ENCODE measurements at regions not wholly inside any gene's neighbourhood (a gene's known extent, or its start where the extent isn't known, plus 50 kb on each side); places are given as distances from the start of the nearest gene placed in this dataset.

GRCh38 chr16:80318107-80318506, 222.7 kb upstream of the DYNLRB2 start:
- DNase-seq = no peak
- intact Hi-C loops (cut with DNase I) = no loop called here
- ATAC-seq = no peak
- Histone ChIP-seq H3K36me3 (no peaks in the 10 kb centered on the region), H3K4me3 (no peak overlapping the region), H3K27me3 (no peaks in the 10 kb centered on the region), H3K4me1 (no peaks in the 10 kb centered on the region), H3K27ac (no peak overlapping the region), H3K9me3 (no peaks in the 10 kb centered on the region)
- no peak for TF ChIP-seq CTCF (IDR thresholded peaks at IDR 0.05)

GRCh38 chr16:80317599-80318037, 223.2 kb upstream of the DYNLRB2 start:
- TF ChIP-seq CTCF (IDR thresholded peaks at IDR 0.05) = no peak
- no peaks in the 10 kb centered on the region for H3K9me3 ChIP-seq
- H3K4me1 ChIP-seq = no peaks in the 10 kb centered on the region
- no peaks in the 10 kb centered on the region for H3K27me3 ChIP-seq
- H3K4me3 ChIP-seq = no peak overlapping the region
- DNase-seq (peak in 3 of 4 donors; percentile 57 to 83 (median 64)), ATAC-seq (peak; percentile 29)
- no peaks in the 10 kb centered on the region for H3K36me3 ChIP-seq
- no peak overlapping the region for H3K27ac ChIP-seq
- intact Hi-C loops (cut with DNase I) = no loop called here

- Histone ChIP-seq H3K27ac (no peak overlapping the region), H3K9me3 (no peaks in the 10 kb centered on the region), H3K36me3 (no peaks in the 10 kb centered on the region), H3K27me3 (no peaks in the 10 kb centered on the region), H3K4me3 (no peak overlapping the region), H3K4me1 (no peaks in the 10 kb centered on the region)
- TF ChIP-seq CTCF (IDR thresholded peaks at IDR 0.05) = no peak
- intact Hi-C loops (cut with DNase I) = no loop called here
- DNase-seq (peak in 1 of 4 donors; percentile 35), ATAC-seq (no peak)
Measured at GRCh38 chr16:80317116-80317515, 223.7 kb upstream of the DYNLRB2 start.

- intact Hi-C loops (cut with DNase I) = no loop called here
Measured at GRCh38 chr16:80314042-80314441, 226.8 kb upstream of the DYNLRB2 start.

GRCh38 chr16:80309178-80309577, 231.6 kb upstream of the DYNLRB2 start:
- Histone ChIP-seq H3K27ac (no peak overlapping the region), H3K9me3 (no peaks in the 10 kb centered on the region), H3K27me3 (no peaks in the 10 kb centered on the region), H3K36me3 (no peaks in the 10 kb centered on the region), H3K4me3 (no peak overlapping the region), H3K4me1 (no peaks in the 10 kb centered on the region)
- no peak for TF ChIP-seq CTCF (IDR thresholded peaks at IDR 0.05)
- no peak for ATAC-seq
- DNase-seq = no peak
- intact Hi-C loops (cut with DNase I) = no loop called here

More at GRCh38 chr16:80314042-80314441, 226.8 kb upstream of the DYNLRB2 start:
- no peak overlapping the region for H3K4me3 ChIP-seq
- no peak overlapping the region for H3K27ac ChIP-seq
- H3K9me3 ChIP-seq = no peaks in the 10 kb centered on the region
- H3K27me3 ChIP-seq = no peaks in the 10 kb centered on the region
- TF ChIP-seq CTCF (IDR thresholded peaks at IDR 0.05) = no peak
- DNase-seq = no peak
- no peak for ATAC-seq
- no peaks in the 10 kb centered on the region for H3K36me3 ChIP-seq
- H3K4me1 ChIP-seq = no peaks in the 10 kb centered on the region

Data from left lung (tissue), 4 donors.